GM21529 (cell line): ENCODE measurements at regions not wholly inside any gene's neighbourhood (a gene's known extent, or its start where the extent isn't known, plus 50 kb on each side); places are given as distances from the start of the nearest gene placed in this dataset.
A peak's percentile ranks its signal among the peaks of the same experiment; 100 is the strongest.

Source experiments
- ATAC-seq: cut with Tn5 transposase; IDR thresholded peaks from one replicate; pipeline ENCODE4 v1.9.1; 2021; ENCODE audit not compliant: unreplicated experiment

- no peak for ATAC-seq
Observed at GRCh38 chr11:59302991-59303390, 55.7 kb upstream of the OR5AN1 start.

- no peak for ATAC-seq
Observed at GRCh38 chr11:59295435-59295834, 63.3 kb upstream of the OR5AN1 start.

- no peak for ATAC-seq
Observed at GRCh38 chr11:59292611-59293010, 66.1 kb upstream of the OR5AN1 start.

GRCh38 chr11:59291228-59291627 is 67.5 kb upstream of the OR5AN1 start:
- no peak for ATAC-seq

GRCh38 chr11:59289356-59290181 is 69.1 kb upstream of the OR5AN1 start:
- ATAC-seq = no peak

- no peak for ATAC-seq
Observed at GRCh38 chr11:59285716-59286260, 72.9 kb upstream of the OR5AN1 start.

GRCh38 chr11:59284773-59285129 is 72.0 kb upstream of the MPEG1 start:
- ATAC-seq = no peak

- peak; percentile 83 for ATAC-seq
Observed at GRCh38 chr11:59283825-59284772, 71.4 kb upstream of the MPEG1 start.

GRCh38 chr11:59283311-59283710 is 70.6 kb upstream of the MPEG1 start:
- ATAC-seq = no peak

- ATAC-seq = no peak
Observed at GRCh38 chr11:59281177-59281576, 68.5 kb upstream of the MPEG1 start.

- ATAC-seq = peak; percentile 90
Observed at GRCh38 chr11:59273373-59273841, 60.7 kb upstream of the MPEG1 start.

GRCh38 chr11:59272771-59273372 is 60.1 kb upstream of the MPEG1 start:
- no peak for ATAC-seq

GRCh38 chr11:59271811-59272327 is 59.1 kb upstream of the MPEG1 start:
- ATAC-seq = no peak

- ATAC-seq = no peak
Observed at GRCh38 chr11:59271247-59271755, 58.6 kb upstream of the MPEG1 start.

GRCh38 chr11:59267736-59268475 is 55.2 kb upstream of the MPEG1 start:
- no peak for ATAC-seq

GRCh38 chr11:59267196-59267595 is 54.5 kb upstream of the MPEG1 start:
- peak; percentile 74 for ATAC-seq

GRCh38 chr11:59266491-59266890 is 53.8 kb upstream of the MPEG1 start:
- ATAC-seq = no peak

- no peak for ATAC-seq
Observed at GRCh38 chr11:59265735-59266134, 53.0 kb upstream of the MPEG1 start.

GRCh38 chr11:59264736-59265135 is 52.0 kb upstream of the MPEG1 start:
- no peak for ATAC-seq
